MCF 10A (cell line): ENCODE measurements at regions not wholly inside any gene's neighbourhood (a gene's known extent, or its start where the extent isn't known, plus 50 kb on each side); places are given as distances from the start of the nearest gene placed in this dataset.

ENCODE experiments used
- BruUV-seq: library from RNA; stranded (reverse); fragments of 400-500 nt; replicated peaks from 2 replicates; lab custom pipeline; 2021; lab: Mats Ljungman, UMichigan
- CTCF ChIA-PET: fragments of 300-600 bp; sonication (Branson Sonifier 250); formaldehyde crosslinking; extraction: SDS; loops from one replicate; lab custom pipeline; 2021; ENCODE audit warnings: antibody characterized with exemption, inconsistent platforms; lab: Yijun Ruan, JAX
- POLR2A ChIA-PET: fragments of 300-600, 350-650 bp; sonication (Branson Sonifier 250); formaldehyde crosslinking; extraction: SDS; loops from one replicate; lab custom pipeline; 2020; ENCODE audit warnings: antibody characterized with exemption, inconsistent platforms; lab: Yijun Ruan, JAX
- DNase-seq: peaks from one replicate; pipeline ENCODE4 v3.0.0-alpha.2; 2018; ENCODE audit not compliant: unreplicated experiment
- H3K27ac Mint-ChIP-seq: one replicate; pipeline ENCODE4 v1.8.0; 2022; ENCODE audit warnings: mild to moderate bottlenecking, low read depth, mixed read lengths; ENCODE audit not compliant: unreplicated experiment
- H3K27me3 Mint-ChIP-seq: one replicate; pipeline ENCODE4 v1.8.0; 2022; ENCODE audit warnings: mixed read lengths; ENCODE audit not compliant: insufficient read depth, unreplicated experiment
- H3K36me3 Mint-ChIP-seq: one replicate; pipeline ENCODE4 v1.8.0; 2022; ENCODE audit warnings: mild to moderate bottlenecking, moderate library complexity, mixed read lengths; ENCODE audit not compliant: insufficient read depth, unreplicated experiment
- H3K4me1 Mint-ChIP-seq: one replicate; pipeline ENCODE4 v1.8.0; 2022; ENCODE audit warnings: mixed read lengths; ENCODE audit not compliant: insufficient read depth, unreplicated experiment
- H3K4me3 Mint-ChIP-seq: one replicate; pipeline ENCODE4 v1.8.0; 2022; ENCODE audit warnings: mild to moderate bottlenecking, moderate library complexity, mixed read lengths; ENCODE audit not compliant: unreplicated experiment
- H3K9me3 Mint-ChIP-seq: one replicate; pipeline ENCODE4 v1.8.0; 2022; ENCODE audit warnings: mixed read lengths; ENCODE audit not compliant: unreplicated experiment
- intact Hi-C: fragments of 100-400 bp; cut with micrococcal nuclease; formaldehyde crosslinking; loops from 2 replicates; pipeline ENCODE4 v1.14.1; 2022
- TF ChIP-seq, protein P1 (sequence below): fragments of 200-600 bp; IDR thresholded peaks from one replicate; pipeline ENCODE4 v1.8.0; 2022; ENCODE audit warnings: antibody characterized with exemption, mild to moderate bottlenecking; ENCODE audit not compliant: unreplicated experiment

DNA sequence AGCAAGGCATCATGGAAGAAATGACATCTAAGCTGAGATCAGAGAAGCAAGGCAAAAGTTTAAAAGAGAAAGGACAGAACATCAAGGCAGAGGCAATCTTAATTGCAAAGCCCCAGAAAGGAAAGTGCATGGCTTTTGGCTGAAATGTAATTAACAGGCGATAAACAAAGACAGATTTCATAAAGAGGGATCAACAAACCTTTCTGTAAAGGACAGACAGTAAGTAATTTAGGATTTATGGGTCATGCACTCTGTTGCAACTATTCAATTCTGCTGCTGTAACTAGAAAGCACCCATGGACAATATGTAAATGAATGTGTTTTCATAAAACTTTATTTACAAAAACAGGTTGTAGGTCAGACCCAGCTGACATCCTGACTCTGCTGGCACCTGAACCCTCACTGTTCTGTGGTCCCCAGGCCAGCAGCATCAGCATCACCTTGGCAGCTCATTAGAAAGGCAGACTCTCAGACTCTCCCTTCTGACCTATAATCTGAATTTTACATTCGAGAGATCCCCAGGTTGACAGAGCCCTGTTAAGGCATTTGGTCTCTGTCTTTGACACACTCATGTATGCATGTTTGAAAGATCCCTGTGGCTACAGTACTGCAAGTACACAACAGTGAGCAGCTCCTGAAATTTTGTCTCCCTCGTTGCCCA lies 362.9 kb upstream of the NFE2L3 start:
- BruUV-seq, result no TSS peak
- no peak for DNase-seq
- ChIA-PET CTCF (interaction anchor here (1.4 kb wide), 1 partner anchor 63 kb away, joined by 4 read pairs; no protein-coding TSS in a partner anchor), POLR2A (no interaction called here)
- H3K4me1 Mint-ChIP-seq, result no peaks in the 10 kb centered on the region
- H3K27me3 Mint-ChIP-seq, result peaks cover 47% of the 10 kb centered on the region
- H3K4me3 Mint-ChIP-seq, result no peak overlapping the region
- H3K9me3 Mint-ChIP-seq, result no peaks in the 10 kb centered on the region
- no peak overlapping the region for H3K27ac Mint-ChIP-seq
- TF ChIP-seq, protein P1, sequence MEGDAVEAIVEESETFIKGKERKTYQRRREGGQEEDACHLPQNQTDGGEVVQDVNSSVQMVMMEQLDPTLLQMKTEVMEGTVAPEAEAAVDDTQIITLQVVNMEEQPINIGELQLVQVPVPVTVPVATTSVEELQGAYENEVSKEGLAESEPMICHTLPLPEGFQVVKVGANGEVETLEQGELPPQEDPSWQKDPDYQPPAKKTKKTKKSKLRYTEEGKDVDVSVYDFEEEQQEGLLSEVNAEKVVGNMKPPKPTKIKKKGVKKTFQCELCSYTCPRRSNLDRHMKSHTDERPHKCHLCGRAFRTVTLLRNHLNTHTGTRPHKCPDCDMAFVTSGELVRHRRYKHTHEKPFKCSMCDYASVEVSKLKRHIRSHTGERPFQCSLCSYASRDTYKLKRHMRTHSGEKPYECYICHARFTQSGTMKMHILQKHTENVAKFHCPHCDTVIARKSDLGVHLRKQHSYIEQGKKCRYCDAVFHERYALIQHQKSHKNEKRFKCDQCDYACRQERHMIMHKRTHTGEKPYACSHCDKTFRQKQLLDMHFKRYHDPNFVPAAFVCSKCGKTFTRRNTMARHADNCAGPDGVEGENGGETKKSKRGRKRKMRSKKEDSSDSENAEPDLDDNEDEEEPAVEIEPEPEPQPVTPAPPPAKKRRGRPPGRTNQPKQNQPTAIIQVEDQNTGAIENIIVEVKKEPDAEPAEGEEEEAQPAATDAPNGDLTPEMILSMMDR, result no peak
- intact Hi-C loops, result no loop called here
- H3K36me3 Mint-ChIP-seq, result no peaks in the 10 kb centered on the region

DNA sequence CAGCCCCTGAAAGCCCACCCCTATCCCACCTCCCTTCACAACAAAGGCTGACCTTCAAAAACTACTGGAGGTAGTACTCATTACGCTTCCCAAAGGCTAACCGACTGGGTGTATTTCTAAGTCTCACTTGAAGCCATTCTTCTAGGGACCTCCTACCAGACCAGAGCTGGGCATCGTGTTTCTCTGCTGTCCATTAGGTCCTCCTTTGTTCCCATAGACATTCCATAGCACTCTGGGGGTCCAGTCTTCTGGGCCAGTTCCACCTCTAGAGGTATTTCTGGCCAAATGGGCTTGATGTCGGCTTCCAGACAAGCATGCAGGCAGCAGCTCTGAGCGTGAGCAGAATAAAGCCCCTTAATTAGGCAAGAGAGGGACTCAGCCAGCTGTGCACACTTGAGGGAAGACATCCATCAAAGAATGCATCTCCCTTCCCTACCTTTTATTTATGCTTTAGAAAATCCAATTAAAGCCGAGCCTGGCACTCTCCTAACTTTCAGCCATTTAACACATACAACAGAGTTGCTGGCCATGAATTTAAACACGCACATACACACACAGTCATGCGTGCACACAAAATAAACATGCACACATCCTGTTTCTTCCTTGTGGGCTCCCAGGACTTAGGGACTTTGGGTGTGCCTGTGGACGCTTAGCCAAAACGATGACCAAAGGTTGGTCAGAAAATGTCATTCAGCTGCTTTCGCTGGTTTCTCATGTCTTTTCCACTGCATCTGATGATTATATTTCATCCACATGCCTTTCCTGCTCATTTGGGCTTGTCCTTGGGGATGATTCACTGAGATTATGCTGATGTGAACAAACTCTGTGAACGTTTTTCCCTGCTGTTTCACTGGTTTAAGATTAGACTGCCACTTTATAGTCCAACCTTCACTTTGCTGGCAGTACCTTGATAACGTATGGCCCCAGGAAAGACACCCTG lies 362.0 kb upstream of the NFE2L3 start:
- ChIA-PET CTCF (interaction anchor here (1.4 kb wide), 1 partner anchor 62 kb away, joined by 4 read pairs; no protein-coding TSS in a partner anchor), POLR2A (no interaction called here)
- no TSS peak for BruUV-seq
- no peak overlapping the region for H3K27ac Mint-ChIP-seq
- H3K4me1 Mint-ChIP-seq, result no peaks in the 10 kb centered on the region
- TF ChIP-seq, protein P1, result no peak
- no peak for DNase-seq
- peaks cover 50% of the 10 kb centered on the region for H3K27me3 Mint-ChIP-seq
- H3K9me3 Mint-ChIP-seq, result no peaks in the 10 kb centered on the region
- intact Hi-C loops, result no loop called here
- H3K4me3 Mint-ChIP-seq, result no peak overlapping the region
- no peaks in the 10 kb centered on the region for H3K36me3 Mint-ChIP-seq

DNA sequence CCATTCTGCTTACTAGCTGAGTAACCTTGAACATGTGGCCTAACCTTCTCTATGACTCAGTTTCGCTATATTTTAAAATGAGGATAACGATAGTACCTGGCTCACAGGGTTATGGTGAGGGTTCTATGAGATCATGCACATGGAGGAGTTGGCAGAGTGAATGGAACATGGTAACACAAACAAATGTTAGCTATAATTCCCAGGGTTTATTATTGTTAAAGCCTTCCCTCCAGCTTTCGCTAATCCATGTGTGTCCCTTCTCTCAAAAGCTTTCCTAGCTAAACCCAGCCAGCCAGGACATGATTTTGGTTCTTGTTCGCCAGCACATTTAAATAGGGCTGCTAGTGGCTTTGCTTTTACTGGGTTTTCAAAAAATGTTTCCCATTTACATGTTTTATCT lies 361.0 kb upstream of the NFE2L3 start:
- H3K27ac Mint-ChIP-seq, result no peak overlapping the region
- BruUV-seq, result no TSS peak
- peaks cover 4% of the 10 kb centered on the region for H3K4me1 Mint-ChIP-seq
- POLR2A ChIA-PET, result no interaction called here
- TF ChIP-seq, protein P1, result no peak
- H3K9me3 Mint-ChIP-seq, result no peaks in the 10 kb centered on the region
- intact Hi-C loops, result no loop called here
- CTCF ChIA-PET, result interaction anchor here (0.7 kb wide), 1 partner anchor 1382 kb away, joined by 3 read pairs; no protein-coding TSS in a partner anchor
- no peak overlapping the region for H3K4me3 Mint-ChIP-seq
- DNase-seq, result no peak
- H3K27me3 Mint-ChIP-seq, result peaks cover 41% of the 10 kb centered on the region
- no peaks in the 10 kb centered on the region for H3K36me3 Mint-ChIP-seq

DNA sequence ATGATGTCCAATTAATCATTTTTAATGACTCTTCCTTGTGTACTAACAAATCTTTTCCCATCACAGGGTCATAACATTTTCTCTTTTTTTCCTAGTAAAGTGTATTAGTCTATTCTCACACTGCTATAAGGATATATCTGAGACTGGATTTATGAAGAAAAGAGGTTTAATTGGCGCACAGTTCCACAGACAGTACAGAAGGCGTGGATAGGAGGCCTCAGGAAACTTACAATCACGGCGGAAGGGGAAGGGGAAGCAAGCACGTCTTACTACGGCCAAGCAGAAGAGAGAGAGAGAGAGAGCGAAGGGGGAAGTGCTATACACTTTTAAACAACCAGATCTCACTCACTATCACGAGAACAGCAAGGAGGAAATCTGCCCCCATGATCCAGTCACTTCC lies 359.4 kb upstream of the NFE2L3 start:
- no peaks in the 10 kb centered on the region for H3K36me3 Mint-ChIP-seq
- intact Hi-C loops, result no loop called here
- no peak for DNase-seq
- ChIA-PET POLR2A (no interaction called here), CTCF (interaction anchor here (0.7 kb wide), 1 partner anchor 539 kb away, joined by 4 read pairs; no protein-coding TSS in a partner anchor)
- no TSS peak for BruUV-seq
- H3K27ac Mint-ChIP-seq, result no peak overlapping the region
- no peaks in the 10 kb centered on the region for H3K9me3 Mint-ChIP-seq
- H3K4me1 Mint-ChIP-seq, result peaks cover 5% of the 10 kb centered on the region
- peaks cover 39% of the 10 kb centered on the region for H3K27me3 Mint-ChIP-seq
- no peak overlapping the region for H3K4me3 Mint-ChIP-seq
- TF ChIP-seq, protein P1, result no peak
